ENCODE measurements at regions not wholly inside any gene's neighbourhood (a gene's known extent, or its start where the extent isn't known, plus 50 kb on each side); places are given as distances from the start of the nearest gene placed in this dataset.
A peak's percentile ranks its signal among the peaks of the same experiment; 100 is the strongest.

DNA sequence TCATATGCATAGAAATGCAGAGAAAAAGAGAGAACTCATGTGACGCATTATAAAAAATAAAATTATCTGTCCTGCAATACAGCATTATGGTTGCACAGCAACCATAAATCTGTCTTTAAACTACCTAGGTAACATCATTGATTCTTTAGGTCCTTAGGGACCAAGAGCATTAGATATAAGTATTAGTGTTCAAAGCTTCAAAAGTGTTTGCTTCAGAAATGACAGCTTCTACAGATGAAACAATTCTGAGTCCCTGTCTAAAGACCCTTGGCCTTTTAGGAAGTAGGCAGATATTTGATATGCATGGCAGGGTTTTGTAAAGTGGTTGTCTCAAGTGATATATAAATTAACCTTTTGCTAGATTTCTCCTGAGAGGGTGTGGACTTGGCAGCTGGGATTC lies 454.2 kb downstream of the GBE1 start:
- H3K27me3 ChIP-seq = no peaks in the 10 kb centered on the region
- H3K4me1 ChIP-seq = no peaks in the 10 kb centered on the region
- 97 to 98% methylated on average over 1 of the region's 1 CpG for WGBS, 2 donors
- no peak for DNase-seq
- no peak overlapping the region for H3K4me3 ChIP-seq
- H3K36me3 ChIP-seq (ENCODE audit: low read depth, missing control alignments) = no peaks in the 10 kb centered on the region
- no peak for TF ChIP-seq POLR2A (IDR thresholded peaks at IDR 0.05)
- TF ChIP-seq, protein P1, sequence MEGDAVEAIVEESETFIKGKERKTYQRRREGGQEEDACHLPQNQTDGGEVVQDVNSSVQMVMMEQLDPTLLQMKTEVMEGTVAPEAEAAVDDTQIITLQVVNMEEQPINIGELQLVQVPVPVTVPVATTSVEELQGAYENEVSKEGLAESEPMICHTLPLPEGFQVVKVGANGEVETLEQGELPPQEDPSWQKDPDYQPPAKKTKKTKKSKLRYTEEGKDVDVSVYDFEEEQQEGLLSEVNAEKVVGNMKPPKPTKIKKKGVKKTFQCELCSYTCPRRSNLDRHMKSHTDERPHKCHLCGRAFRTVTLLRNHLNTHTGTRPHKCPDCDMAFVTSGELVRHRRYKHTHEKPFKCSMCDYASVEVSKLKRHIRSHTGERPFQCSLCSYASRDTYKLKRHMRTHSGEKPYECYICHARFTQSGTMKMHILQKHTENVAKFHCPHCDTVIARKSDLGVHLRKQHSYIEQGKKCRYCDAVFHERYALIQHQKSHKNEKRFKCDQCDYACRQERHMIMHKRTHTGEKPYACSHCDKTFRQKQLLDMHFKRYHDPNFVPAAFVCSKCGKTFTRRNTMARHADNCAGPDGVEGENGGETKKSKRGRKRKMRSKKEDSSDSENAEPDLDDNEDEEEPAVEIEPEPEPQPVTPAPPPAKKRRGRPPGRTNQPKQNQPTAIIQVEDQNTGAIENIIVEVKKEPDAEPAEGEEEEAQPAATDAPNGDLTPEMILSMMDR (IDR thresholded peaks at IDR 0.05) = no peak
- intact Hi-C loops (cut with DNase I; ENCODE audit: low total_unique reads) = no loop called here
- no peak overlapping the region for H3K27ac ChIP-seq
- no peaks in the 10 kb centered on the region for H3K9me3 ChIP-seq

DNA sequence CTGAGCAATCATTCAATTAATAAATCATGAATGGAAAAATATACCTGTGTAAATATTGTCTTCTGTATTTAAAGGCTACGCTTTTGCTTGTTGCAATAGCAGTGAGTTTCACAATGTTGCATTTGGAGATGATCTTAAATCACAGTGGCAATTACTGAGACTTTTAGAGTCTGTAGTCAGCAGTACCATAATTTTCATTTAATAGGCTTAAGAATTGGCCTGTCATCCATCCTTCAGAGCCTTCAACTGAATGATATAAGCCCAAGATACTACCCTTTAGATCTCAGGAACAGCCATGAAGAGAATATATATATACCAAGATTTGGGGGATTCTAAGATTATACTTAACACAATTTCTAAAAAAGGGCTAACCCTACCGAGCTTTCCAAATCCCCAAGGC lies 458.1 kb downstream of the GBE1 start:
- DNase-seq = no peak
- 57 to 74% methylated on average over 2 of the region's 2 CpGs for WGBS, 2 donors
- Histone ChIP-seq H3K9me3 (no peaks in the 10 kb centered on the region), H3K36me3 (ENCODE audit: low read depth, missing control alignments) (no peaks in the 10 kb centered on the region), H3K4me3 (no peak overlapping the region), H3K27ac (no peak overlapping the region), H3K4me1 (no peaks in the 10 kb centered on the region), H3K27me3 (no peaks in the 10 kb centered on the region)
- TF ChIP-seq, protein P1 (IDR thresholded peaks at IDR 0.05) = no peak
- TF ChIP-seq POLR2A (IDR thresholded peaks at IDR 0.05) = no peak
- intact Hi-C loops (cut with DNase I; ENCODE audit: low total_unique reads) = no loop called here

DNA sequence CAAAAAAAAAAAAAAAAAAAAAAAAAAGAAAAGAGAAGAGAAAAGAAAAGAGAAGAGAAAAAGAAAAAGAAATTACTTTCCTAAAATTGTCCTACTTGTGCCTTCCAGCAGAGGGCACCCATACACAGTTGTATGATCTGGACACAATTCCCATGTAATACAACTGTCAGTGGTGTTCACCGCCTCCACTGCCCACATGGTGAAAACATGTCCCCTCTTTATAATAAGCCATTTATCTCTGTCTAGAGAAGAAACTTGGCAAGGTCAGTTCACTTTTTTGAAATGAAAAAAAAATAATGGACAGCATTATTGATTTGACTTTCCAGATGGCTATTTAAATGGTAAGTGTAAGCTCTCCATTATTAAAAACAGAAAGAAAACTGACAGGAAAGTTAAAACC lies 459.4 kb downstream of the GBE1 start:
- Histone ChIP-seq H3K4me1 (no peaks in the 10 kb centered on the region), H3K27me3 (no peaks in the 10 kb centered on the region), H3K27ac (no peak overlapping the region), H3K36me3 (ENCODE audit: low read depth, missing control alignments) (no peaks in the 10 kb centered on the region), H3K4me3 (no peak overlapping the region), H3K9me3 (no peaks in the 10 kb centered on the region)
- TF ChIP-seq POLR2A (IDR thresholded peaks at IDR 0.05) = no peak
- TF ChIP-seq, protein P1 (IDR thresholded peaks at IDR 0.05) = peak; percentile 13 to 49 (median 31)
- 30 to 39% methylated on average over 1 of the region's 1 CpG for WGBS, 2 donors
- intact Hi-C loops (cut with DNase I; ENCODE audit: low total_unique reads) = no loop called here
- peak; percentile 43 for DNase-seq

DNA sequence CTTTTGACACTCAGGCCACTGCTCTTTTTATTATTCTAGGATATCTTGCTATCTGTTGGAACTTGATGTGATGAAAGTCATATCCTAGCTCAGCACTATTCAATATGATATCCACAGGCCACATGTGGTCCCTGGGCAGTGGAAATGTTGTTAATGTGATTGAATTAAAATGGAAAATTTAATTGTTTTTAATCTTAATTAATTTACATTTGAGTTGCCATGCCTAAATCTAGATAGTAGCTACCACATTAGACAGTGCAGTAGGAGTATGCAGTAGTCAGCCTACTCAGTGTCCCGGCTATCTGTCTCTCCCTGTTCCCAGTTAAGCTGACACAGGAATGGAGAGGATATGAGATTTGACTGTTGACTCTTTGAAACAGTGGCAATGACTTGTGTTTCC lies 460.2 kb downstream of the GBE1 start:
- no peak overlapping the region for H3K4me3 ChIP-seq
- H3K9me3 ChIP-seq = no peaks in the 10 kb centered on the region
- no peak for DNase-seq
- no peaks in the 10 kb centered on the region for H3K4me1 ChIP-seq
- TF ChIP-seq, protein P1 (IDR thresholded peaks at IDR 0.05) = no peak
- TF ChIP-seq POLR2A (IDR thresholded peaks at IDR 0.05) = no peak
- intact Hi-C loops (cut with DNase I; ENCODE audit: low total_unique reads) = no loop called here
- H3K27me3 ChIP-seq = no peaks in the 10 kb centered on the region
- WGBS, 2 donors = 89 to 95% methylated on average over 1 of the region's 1 CpG
- H3K36me3 ChIP-seq (ENCODE audit: low read depth, missing control alignments) = no peaks in the 10 kb centered on the region
- no peak overlapping the region for H3K27ac ChIP-seq

DNA sequence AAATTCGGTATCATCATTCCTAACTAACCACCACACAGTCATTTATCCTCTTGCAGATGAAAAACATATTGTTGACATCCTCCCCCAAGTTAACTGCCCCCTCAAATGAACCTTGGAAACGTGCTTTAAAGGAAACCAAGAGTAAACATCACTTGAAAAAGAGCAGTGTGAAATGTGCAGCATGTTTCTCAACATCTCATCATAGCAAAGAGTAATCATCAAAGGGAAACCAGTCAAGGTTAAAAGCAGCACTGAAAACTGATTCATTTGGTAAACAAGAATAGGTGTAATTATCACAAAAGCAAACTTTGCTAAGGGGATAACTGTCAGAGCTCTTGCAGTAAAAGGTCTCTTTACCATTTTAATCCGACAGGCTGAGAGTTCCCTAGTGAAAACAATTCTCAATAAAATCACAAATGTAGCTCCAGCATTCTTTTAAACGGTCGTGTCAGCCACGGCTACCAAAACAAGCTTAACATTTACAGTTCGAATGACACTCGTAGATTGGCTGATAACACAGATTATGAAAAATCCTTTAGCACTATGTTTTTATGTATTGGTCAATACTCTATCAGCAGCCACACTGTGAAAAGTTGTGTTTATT lies 461.0 kb downstream of the GBE1 start:
- Histone ChIP-seq H3K4me1 (no peaks in the 10 kb centered on the region), H3K27me3 (no peaks in the 10 kb centered on the region), H3K4me3 (no peak overlapping the region), H3K36me3 (ENCODE audit: low read depth, missing control alignments) (no peaks in the 10 kb centered on the region), H3K27ac (no peak overlapping the region), H3K9me3 (no peaks in the 10 kb centered on the region)
- no peak for DNase-seq
- intact Hi-C loops (cut with DNase I; ENCODE audit: low total_unique reads) = no loop called here
- 71 to 75% methylated on average over 8 of the region's 8 CpGs for WGBS, 2 donors
- TF ChIP-seq POLR2A (IDR thresholded peaks at IDR 0.05) = no peak
- TF ChIP-seq, protein P1 (IDR thresholded peaks at IDR 0.05) = no peak

Measured in testis (tissue), 2 donors.